Erythroblast (primary cell): ENCODE measurements at regions not wholly inside any gene's neighbourhood (a gene's known extent, or its start where the extent isn't known, plus 50 kb on each side); places are given as distances from the start of the nearest gene placed in this dataset.

Source experiments
- GATA1 ChIP-seq: IDR thresholded peaks from 2 replicates; pipeline ENCODE4 v1.6.1; 2011; ENCODE audit warnings: low read depth, mild to moderate bottlenecking, control low read depth, low read length, moderate library complexity
- POLR2A ChIP-seq: IDR thresholded peaks from 2 replicates; pipeline ENCODE4 v1.6.1; 2011; ENCODE audit warnings: mild to moderate bottlenecking, low read length

- no peak for TF ChIP-seq POLR2A
- no peak for TF ChIP-seq GATA1
Measured at GRCh38 chr2:56055405-56055804, 128.4 kb upstream of the CCDC85A start.
